ENCODE measurements at regions not wholly inside any gene's neighbourhood (a gene's known extent, or its start where the extent isn't known, plus 50 kb on each side); places are given as distances from the start of the nearest gene placed in this dataset.

- no peak for DNase-seq (ENCODE audit: low read depth)
Observed at GRCh38 chr2:172658945-172659344, 76.7 kb upstream of the RAPGEF4 start.

GRCh38 chr2:172662099-172662498 lies 73.5 kb upstream of the RAPGEF4 start:
- no peak for DNase-seq (ENCODE audit: low read depth)

GRCh38 chr2:172664766-172665165 lies 70.9 kb upstream of the RAPGEF4 start:
- no peak for DNase-seq (ENCODE audit: low read depth)

GRCh38 chr2:172667581-172668325 lies 67.9 kb upstream of the RAPGEF4 start:
- no peak for DNase-seq (ENCODE audit: low read depth)

DNA sequence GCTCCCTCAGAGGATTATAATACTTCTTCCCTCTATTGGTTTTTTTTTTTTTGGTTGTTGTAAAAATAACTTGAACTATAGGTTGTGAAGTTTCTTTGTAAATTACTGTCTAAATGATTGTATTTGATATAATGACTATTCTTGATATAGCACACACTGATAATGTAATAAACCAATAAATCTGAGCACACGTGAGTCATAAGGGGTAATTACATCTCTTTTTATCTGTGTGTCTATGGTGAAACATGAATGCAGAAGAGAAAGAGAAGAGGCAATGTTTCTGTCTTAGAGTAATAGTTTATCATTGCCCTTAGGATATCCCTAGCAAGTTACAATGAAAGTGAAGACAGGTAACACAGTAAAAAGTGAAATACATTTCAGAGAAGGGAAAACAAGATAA lies 64.1 kb upstream of the RAPGEF4 start:
- no peak for DNase-seq (ENCODE audit: low read depth)

DNA sequence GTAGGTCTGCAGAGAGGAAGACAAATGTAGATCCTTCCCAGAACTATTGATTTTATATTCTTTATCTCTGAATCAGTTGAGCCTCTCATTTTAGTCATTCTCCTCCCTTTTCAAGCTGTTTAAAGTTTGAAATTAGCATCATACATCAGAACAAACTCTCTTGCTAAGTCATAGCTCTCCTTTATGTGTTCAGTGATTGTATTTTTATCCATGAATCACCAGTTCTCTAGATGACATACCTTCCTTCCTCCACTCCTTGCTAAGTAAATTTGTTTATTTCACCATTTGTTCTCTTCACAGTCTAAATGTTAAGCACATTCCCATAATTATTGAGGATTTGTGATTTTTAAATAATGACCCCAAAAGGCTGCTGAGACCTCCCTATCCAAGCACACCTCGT lies 63.5 kb upstream of the RAPGEF4 start:
- DNase-seq (ENCODE audit: low read depth): no peak

DNA sequence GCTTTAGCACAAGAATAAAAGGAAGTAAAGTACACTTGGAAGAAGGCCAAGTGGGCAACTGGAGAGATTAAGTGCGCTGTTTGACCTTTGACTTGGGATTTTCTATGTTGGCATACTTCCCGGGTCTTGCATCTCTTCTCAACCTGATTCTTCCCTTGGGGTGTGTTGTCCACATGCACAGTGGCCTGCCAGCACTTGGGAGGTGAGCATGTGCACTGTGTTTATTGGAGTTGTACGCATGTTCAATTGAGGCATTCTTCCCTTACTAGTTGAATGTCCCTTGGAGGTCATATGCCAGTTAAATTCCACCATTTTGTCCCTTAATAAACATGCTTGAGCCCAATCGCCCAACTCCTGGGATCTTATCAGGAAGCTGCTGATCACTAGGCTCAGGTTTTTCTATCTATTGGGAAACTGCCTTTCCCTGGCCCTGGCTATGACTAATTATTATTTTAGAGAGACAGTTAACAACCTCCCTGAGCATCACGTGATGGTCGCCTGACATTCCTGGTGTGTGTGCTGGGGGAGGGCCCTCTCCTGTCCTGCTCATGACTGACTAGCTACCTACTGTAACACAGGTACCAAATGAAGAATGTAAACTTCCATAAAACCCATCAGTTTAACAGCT lies 62.5 kb upstream of the RAPGEF4 start:
- DNase-seq (ENCODE audit: low read depth): no peak

DNA sequence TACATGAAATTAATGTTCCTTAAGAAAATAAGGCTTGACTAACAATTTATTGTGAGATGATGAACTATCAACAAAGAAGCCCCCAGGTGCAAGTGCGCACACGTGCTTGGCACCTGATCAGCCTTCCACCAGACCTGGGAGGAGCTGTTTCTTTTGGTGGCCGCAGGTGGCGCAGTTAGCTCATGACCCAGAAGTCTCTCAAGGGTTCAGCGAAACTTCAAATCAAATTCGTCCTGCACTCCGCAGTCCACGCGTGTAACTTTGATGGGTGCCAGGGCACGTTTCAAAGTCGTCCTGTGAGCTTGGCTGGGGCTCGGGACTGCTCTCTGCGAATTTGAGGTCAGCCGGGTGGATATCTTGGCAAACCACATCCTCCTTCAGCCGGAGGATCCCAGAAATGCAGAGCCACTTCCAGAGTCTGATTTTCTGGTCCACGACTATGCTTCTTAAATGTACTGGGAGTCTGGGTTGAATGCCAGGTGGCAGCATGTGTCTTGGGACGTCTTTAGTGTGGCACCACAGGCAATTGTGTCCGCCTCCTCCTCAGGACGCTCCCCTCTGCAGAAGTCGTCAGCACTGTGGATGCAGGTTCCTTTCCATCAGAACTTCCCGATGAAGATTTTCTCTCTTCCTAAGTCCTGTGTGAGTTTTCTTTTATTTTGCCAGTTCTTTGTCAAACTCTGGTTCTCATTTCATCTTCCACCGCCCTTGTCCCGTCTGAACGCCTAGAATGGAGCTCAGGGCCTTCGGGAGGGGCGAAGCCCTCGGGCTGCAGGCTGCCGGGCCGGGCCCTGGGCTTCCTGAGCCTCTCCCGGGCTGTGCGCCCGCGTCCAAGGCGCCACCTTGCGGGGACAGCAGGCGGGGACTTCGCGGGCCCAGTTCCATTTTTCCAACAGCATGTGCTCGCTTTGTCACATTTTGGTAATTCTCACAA lies 61.3 kb upstream of the RAPGEF4 start:
- peak; percentile 4 for DNase-seq (ENCODE audit: low read depth)

- no peak for DNase-seq (ENCODE audit: low read depth)
Observed at GRCh38 chr2:172674968-172675303, 60.7 kb upstream of the RAPGEF4 start.

DNA sequence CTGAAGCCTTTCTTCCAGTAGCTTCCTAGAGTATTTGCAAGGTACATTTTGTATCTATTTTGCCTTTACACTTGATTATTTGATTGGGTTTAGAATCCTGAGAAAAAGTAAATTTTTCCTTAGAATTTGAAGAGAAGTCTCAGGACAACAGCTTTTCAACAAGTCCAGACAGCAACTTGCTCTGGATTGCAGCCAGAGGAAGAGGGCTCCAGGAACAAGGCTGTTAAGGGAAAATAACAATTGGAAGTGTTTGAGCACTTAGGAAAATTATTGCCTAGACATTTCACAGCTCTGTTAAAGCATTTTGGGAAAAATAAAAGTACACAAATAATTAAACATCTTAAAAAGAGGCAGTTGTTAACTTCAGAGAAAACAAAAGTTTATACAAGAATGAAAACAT lies 58.3 kb upstream of the RAPGEF4 start:
- DNase-seq (ENCODE audit: low read depth): no peak

DNA sequence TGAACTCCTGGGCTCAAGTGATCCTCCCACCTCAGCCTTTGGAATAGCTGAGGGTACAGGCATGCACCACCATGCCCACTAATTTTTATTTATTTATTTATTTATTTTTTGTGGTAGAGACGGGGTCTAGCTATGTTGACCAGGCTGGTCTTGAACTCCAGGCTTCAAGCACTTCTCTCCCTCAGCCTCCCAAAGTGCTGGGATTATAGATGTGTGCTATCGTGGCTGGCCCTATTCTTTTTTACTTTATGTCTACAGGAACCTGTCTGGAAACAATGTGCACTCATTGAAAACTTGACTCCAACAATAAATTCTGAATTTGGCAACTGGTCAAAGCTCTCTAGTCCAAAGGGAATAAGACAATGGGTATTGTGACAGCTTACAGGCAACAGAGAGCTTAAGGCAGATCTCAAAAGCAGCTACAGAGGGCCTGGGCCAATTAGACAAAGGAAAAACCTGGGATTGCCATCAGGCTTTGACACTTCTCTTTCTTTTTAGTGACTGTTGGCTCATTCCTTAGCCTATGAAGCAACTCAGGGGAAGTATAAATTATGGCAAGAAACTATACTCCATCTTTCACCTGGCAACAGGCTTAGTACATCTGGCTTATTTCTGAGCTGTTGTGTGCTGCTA lies 55.1 kb upstream of the RAPGEF4 start:
- DNase-seq (ENCODE audit: low read depth): no peak

DNA sequence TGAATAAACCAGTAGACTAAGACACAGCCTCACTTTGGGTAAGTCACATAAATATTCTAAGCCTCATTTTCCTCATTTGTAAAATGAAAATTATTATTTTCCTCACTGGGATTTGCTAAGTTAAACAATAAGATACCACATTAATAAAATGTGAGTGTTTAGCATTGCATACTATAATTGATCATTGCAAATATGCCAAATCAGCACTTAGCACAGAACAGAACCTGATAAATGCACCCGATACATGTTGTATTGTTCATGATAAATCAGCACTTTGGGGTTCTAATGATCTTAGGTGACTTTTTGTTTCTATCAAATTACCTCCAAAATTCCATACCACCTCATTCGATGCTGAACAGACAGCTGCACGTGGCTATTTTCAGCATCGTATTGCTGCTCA lies 50.2 kb upstream of the RAPGEF4 start:
- no peak for DNase-seq (ENCODE audit: low read depth)
